MG63 (cell line): ENCODE measurements at regions not wholly inside any gene's neighbourhood (a gene's known extent, or its start where the extent isn't known, plus 50 kb on each side); places are given as distances from the start of the nearest gene placed in this dataset.
"Not testable (repeated sequence)": the region's sequence is repeated elsewhere in the genome, so short reads cannot be mapped to it uniquely, and the experiment has no call there.

Experiments used
- DNase-seq: peaks from one replicate; pipeline ENCODE4 v3.0.0-alpha.2; 2020
- H3K27me3 ChIP-seq: fragments of 250-450 bp; sonication (Bioruptor Pico); 2 replicates; pipeline ENCODE4 v1.5.1; 2020; ENCODE audit warnings: mild to moderate bottlenecking, moderate library complexity
- H3K36me3 ChIP-seq: fragments of 250-450 bp; sonication (Bioruptor Pico); 2 replicates; pipeline ENCODE4 v1.5.1; 2020; ENCODE audit warnings: mild to moderate bottlenecking, moderate library complexity
- H3K4me3 ChIP-seq: fragments of 250-450 bp; sonication (Bioruptor Pico); 2 replicates; pipeline ENCODE4 v1.5.1; 2020; ENCODE audit warnings: mild to moderate bottlenecking, moderate library complexity
- H3K9me3 ChIP-seq: fragments of 250-450 bp; sonication (Bioruptor Pico); 2 replicates; pipeline ENCODE4 v1.5.1; 2020; ENCODE audit warnings: mild to moderate bottlenecking, moderate library complexity

GRCh38 chr6:101080597-101080996, 199.5 kb upstream of the ASCC3 start:
- no peak for DNase-seq
- Histone ChIP-seq H3K9me3 (peaks cover 5% of the 10 kb centered on the region; the same call in 1 of the 2 replicates), H3K4me3 (no peak overlapping the region), H3K36me3 (no peaks in the 10 kb centered on the region), H3K27me3 (no peaks in the 10 kb centered on the region)

- Histone ChIP-seq H3K9me3 (no peaks in the 10 kb centered on the region), H3K36me3 (no peaks in the 10 kb centered on the region), H3K27me3 (no peaks in the 10 kb centered on the region), H3K4me3 (no peak overlapping the region)
- DNase-seq: peak; percentile 46
Measured at GRCh38 chr6:101083533-101084175, 202.5 kb upstream of the ASCC3 start.

GRCh38 chr6:101085327-101085726, 204.2 kb upstream of the ASCC3 start:
- H3K36me3 ChIP-seq: no peaks in the 10 kb centered on the region
- H3K9me3 ChIP-seq: no peaks in the 10 kb centered on the region
- H3K27me3 ChIP-seq: no peaks in the 10 kb centered on the region
- no peak overlapping the region for H3K4me3 ChIP-seq
- DNase-seq: no peak

- H3K36me3 ChIP-seq: no peaks in the 10 kb centered on the region
- H3K27me3 ChIP-seq: no peaks in the 10 kb centered on the region
- H3K4me3 ChIP-seq: no peak overlapping the region
- no peak for DNase-seq
- no peaks in the 10 kb centered on the region for H3K9me3 ChIP-seq
Measured at GRCh38 chr6:101086473-101086872, 205.3 kb upstream of the ASCC3 start.

- Histone ChIP-seq H3K27me3 (no peaks in the 10 kb centered on the region), H3K4me3 (no peak overlapping the region), H3K36me3 (no peaks in the 10 kb centered on the region), H3K9me3 (no peaks in the 10 kb centered on the region)
- no peak for DNase-seq
Measured at GRCh38 chr6:101088594-101088993, 207.5 kb upstream of the ASCC3 start.

- H3K27me3 ChIP-seq: no peaks in the 10 kb centered on the region
- H3K4me3 ChIP-seq: no peak overlapping the region
- no peak for DNase-seq
- no peaks in the 10 kb centered on the region for H3K36me3 ChIP-seq
- no peaks in the 10 kb centered on the region for H3K9me3 ChIP-seq
Measured at GRCh38 chr6:101089640-101090039, 208.5 kb upstream of the ASCC3 start.

GRCh38 chr6:101090281-101090680, 209.2 kb upstream of the ASCC3 start:
- H3K27me3 ChIP-seq: no peaks in the 10 kb centered on the region
- no peak for DNase-seq
- H3K4me3 ChIP-seq: no peak overlapping the region
- no peaks in the 10 kb centered on the region for H3K36me3 ChIP-seq
- H3K9me3 ChIP-seq: no peaks in the 10 kb centered on the region

- not testable (repeated sequence) for H3K36me3 ChIP-seq, DNase-seq, H3K4me3 ChIP-seq, H3K9me3 ChIP-seq, H3K27me3 ChIP-seq
Measured at GRCh38 chr6:101098605-101099004, 217.5 kb upstream of the ASCC3 start.

- Histone ChIP-seq H3K4me3 (no peak overlapping the region), H3K9me3 (no peaks in the 10 kb centered on the region), H3K27me3 (no peaks in the 10 kb centered on the region), H3K36me3 (no peaks in the 10 kb centered on the region)
- DNase-seq: no peak
Measured at GRCh38 chr6:101102702-101103101, 221.6 kb upstream of the ASCC3 start.

- no peaks in the 10 kb centered on the region for H3K9me3 ChIP-seq
- H3K36me3 ChIP-seq: no peaks in the 10 kb centered on the region
- H3K27me3 ChIP-seq: no peaks in the 10 kb centered on the region
- no peak for DNase-seq
- no peak overlapping the region for H3K4me3 ChIP-seq
Measured at GRCh38 chr6:101108286-101108685, 227.2 kb upstream of the ASCC3 start.

- no peaks in the 10 kb centered on the region for H3K9me3 ChIP-seq
- no peaks in the 10 kb centered on the region for H3K27me3 ChIP-seq
- no peak overlapping the region for H3K4me3 ChIP-seq
- no peaks in the 10 kb centered on the region for H3K36me3 ChIP-seq
- no peak for DNase-seq
Measured at GRCh38 chr6:101110814-101111213, 229.7 kb upstream of the ASCC3 start.

GRCh38 chr6:101113468-101114260, 232.5 kb upstream of the ASCC3 start:
- no peak overlapping the region for H3K4me3 ChIP-seq
- no peaks in the 10 kb centered on the region for H3K9me3 ChIP-seq
- H3K27me3 ChIP-seq: no peaks in the 10 kb centered on the region
- no peaks in the 10 kb centered on the region for H3K36me3 ChIP-seq
- DNase-seq: no peak

GRCh38 chr6:101114703-101115102, 233.6 kb upstream of the ASCC3 start:
- Histone ChIP-seq H3K27me3 (no peaks in the 10 kb centered on the region), H3K36me3 (no peaks in the 10 kb centered on the region), H3K4me3 (no peak overlapping the region), H3K9me3 (no peaks in the 10 kb centered on the region)
- DNase-seq: no peak

GRCh38 chr6:101116337-101116736, 235.2 kb upstream of the ASCC3 start:
- no peaks in the 10 kb centered on the region for H3K36me3 ChIP-seq
- DNase-seq: no peak

GRCh38 chr6:101117393-101118135, 236.4 kb upstream of the ASCC3 start:
- H3K4me3 ChIP-seq: no peak overlapping the region
- H3K27me3 ChIP-seq: no peaks in the 10 kb centered on the region
- no peaks in the 10 kb centered on the region for H3K9me3 ChIP-seq
- no peaks in the 10 kb centered on the region for H3K36me3 ChIP-seq
- DNase-seq: no peak

More at GRCh38 chr6:101116337-101116736, 235.2 kb upstream of the ASCC3 start:
- Histone ChIP-seq H3K27me3 (no peaks in the 10 kb centered on the region), H3K4me3 (no peak overlapping the region), H3K9me3 (no peaks in the 10 kb centered on the region)

GRCh38 chr6:101118136-101118396, 236.9 kb upstream of the ASCC3 start:
- H3K36me3 ChIP-seq: no peaks in the 10 kb centered on the region
- H3K9me3 ChIP-seq: no peaks in the 10 kb centered on the region
- H3K27me3 ChIP-seq: no peaks in the 10 kb centered on the region
- no peak overlapping the region for H3K4me3 ChIP-seq
- DNase-seq: no peak

- H3K36me3 ChIP-seq: no peaks in the 10 kb centered on the region
- H3K4me3 ChIP-seq: no peak overlapping the region
- DNase-seq: no peak
Measured at GRCh38 chr6:101120747-101121146, 239.6 kb upstream of the ASCC3 start.

More at GRCh38 chr6:101120747-101121146, 239.6 kb upstream of the ASCC3 start:
- H3K27me3 ChIP-seq: no peaks in the 10 kb centered on the region
- no peaks in the 10 kb centered on the region for H3K9me3 ChIP-seq
